HS-5 (cell line): ENCODE measurements at regions not wholly inside any gene's neighbourhood (a gene's known extent, or its start where the extent isn't known, plus 50 kb on each side); places are given as distances from the start of the nearest gene placed in this dataset.

ENCODE experiments used
- DNase-seq: peaks from one replicate; pipeline ENCODE4 v3.0.0-alpha.2; 2012; ENCODE audit warnings: low read depth

DNA sequence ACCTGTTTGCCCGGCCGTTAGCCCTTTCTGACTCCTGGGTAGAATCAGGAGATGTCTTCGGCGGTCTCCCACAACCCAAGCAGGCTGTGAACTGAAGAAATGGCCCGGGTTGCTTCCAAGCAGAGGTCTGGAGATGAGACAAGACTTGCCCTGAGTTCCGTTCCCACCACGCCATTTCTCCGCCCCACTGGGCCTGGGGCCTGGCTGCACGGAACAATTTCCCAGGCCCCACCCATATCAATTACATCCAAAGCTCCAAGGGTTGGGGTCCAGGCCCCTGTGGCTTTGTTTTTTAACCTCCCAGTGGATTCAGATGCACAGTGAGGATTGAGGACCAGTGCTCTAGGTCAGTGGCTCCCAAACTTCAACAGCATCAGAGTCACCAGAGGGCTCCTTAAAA lies 214.5 kb upstream of the ARID1B start:
- DNase-seq: no peak

DNA sequence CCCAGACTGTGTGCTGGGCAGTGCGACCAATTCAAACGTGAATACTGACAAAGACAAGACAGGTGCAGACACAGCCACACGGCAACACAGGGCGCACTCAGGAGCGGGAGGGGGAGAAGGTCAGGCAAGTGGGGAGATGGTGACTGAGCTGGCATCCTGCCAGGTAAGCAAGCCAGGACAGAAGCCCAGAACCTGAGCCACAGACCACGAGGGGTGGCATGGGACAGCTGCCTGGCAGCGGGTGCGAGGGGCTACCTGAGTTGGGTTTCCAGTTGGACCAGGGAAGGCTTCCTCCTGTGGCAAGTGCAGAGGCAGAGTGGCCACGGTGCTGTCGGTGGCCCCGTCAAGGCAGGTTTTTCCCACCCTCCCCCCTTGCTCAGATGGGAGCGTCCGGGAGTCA lies 215.2 kb upstream of the ARID1B start:
- no peak for DNase-seq

DNA sequence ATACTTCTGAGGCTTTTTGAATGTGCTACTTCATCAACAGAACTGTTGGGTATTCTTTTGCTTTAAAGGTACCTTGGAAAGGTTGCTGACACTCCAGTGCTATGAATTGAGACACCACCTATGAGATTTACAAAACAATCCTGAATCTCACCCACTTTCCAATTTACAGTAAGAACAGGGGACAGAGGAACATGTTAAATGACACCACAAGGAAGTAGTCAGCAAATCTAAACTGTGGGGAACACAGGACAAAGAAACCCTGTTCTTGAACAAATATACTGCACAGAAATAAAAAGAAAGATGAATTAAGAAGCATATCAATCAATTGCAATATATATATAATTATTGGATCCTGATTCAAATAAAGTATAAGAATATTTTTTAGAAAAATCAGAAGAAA lies 216.7 kb upstream of the ARID1B start:
- DNase-seq: no peak

DNA sequence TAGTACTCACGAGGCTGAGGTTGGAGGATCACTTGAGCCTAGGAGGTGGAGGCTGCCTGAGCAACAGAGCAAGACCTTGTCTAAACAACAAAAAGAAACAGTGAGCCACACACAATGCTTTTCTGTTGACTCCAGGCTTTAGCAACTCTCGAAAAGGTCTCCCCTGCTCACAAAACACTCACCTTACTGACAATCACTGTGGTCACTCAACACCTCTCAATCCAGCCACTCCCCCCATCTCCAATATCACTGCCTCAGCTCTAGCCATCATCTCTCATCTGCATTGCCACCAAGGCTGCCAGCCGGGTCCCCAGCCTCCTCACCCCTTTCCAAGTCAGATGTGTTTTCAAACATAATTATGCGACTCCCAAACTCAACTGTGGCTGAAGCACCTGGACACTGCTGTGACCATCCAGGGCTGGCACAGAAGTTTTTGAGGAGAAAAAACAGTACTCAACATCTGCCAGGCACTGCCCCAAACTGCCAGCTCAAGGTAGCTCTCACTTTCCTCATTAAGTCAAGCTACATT lies 218.0 kb upstream of the ARID1B start:
- DNase-seq: no peak

DNA sequence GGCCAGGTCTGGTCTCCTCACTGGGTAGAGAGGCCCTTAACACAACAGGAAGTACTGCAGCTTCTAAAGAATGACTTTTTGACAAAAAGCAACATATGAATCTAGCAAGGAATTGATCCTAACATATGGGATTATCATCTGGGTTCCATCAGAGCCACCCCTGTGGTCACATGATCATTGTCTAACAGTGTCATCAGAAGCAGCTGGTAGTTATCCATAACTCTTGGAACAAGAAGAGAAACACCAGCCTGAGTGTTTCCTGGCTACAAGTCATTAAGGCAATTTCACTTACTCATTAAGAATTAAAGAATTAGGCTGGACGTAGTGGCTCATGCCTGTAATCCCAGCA lies 219.3 kb upstream of the ARID1B start:
- DNase-seq: no peak

DNA sequence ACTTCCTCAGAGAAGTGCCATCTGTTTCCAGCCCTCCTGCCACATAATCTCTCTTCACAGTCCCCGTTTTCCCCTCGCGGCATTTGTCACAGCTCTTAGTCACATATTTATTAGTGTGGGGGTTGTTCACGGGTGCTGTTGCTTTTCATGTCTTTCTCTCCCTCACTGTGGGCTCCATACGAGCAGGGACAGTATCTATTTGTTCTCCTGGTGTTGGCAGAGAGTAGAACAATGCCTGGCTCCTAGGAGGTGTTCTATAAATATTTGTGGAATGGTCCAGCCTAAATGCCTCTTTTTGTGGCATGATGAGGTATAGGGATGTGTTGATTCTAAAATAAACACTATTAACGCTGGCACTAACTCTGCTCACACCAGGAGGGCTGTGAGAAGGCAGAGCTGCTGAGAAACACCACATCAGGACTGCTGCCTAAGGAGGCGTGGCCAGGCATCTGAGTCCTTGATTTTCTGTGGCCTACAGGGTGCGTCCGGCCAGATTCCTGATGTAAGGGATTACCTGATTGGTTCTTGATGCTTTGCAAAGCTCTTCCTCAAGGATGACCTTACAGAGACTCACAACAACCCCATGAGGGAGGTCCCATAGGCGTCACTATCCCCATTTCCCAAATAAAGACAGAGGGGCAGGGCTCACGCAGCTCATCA lies 219.8 kb upstream of the ARID1B start:
- no peak for DNase-seq

DNA sequence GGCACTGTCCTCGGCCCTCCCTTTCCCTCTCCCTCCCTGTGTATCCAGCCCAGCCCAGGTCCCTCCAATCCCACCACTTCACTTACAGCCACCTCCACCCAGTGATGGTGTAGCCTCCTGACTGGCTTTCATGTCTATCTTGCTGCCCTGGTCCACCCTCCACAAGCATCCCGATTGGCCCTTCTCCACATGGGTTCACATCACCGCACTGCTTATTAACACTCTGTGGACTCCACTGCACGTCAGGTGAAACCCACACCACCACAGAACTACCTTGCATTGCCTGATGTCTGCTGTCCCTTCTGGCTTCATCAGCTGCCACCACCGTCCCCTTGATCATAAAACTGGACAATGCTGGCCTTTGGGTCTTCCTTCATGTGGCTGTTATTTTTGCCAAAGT lies 220.4 kb upstream of the ARID1B start:
- no peak for DNase-seq

DNA sequence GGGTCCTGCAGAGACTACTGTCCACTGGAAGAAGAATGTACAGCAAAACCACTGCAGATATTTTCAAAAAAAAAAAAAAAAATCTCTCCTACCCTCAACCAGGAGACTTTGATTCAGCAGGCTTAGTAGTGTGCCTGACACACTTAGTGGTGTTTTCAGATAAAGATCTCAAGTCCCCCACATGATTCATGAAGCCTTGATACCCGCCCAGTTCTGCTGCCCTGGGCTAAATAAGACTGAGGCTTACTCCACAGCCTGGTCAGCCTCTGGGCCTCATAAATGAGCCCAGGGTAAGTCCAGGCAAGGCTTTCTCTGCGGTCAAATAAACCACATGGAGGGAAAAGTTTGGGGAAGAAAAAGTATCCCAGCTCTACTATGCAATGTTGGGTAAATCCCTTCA lies 222.1 kb upstream of the ARID1B start:
- no peak for DNase-seq

DNA sequence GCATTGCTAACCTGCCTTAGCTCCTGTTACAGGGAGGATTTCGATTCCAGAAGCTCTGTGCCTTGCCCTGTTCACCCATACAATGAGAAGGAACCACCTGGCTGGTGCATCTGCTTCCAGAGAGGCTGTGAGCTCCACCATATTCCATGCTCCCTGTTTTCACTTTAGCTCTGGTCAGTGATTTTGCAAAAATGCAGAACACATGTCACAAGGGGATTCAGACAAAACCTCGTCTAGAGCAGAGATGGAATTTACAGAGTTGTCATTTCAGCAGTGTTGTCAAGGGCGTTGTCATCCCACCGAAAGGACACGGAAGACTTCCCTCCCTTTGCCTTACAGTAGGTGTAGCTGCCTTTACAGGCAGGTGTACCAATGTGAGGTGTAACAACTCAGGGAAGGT lies 223.0 kb upstream of the ARID1B start:
- DNase-seq: no peak

DNA sequence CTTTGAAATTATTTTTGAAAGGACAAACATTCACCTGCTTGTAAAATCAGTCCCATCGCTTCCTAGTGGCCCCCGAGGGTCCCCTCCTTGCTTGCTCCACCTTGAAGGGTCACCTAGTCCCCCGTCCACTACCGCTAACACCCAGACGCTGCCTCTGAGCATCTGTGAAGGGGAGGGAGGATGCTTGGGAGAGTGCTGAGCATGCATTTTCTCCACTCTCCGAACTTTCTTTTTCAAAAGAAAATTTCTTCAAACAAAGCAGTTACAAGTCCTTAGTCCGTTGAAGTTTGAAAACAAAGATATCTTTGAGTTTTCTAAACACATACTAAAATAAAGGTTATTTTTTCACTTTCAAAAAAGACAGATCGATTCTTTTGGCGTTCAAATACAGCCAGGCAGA lies 224.3 kb upstream of the ARID1B start:
- DNase-seq: no peak

DNA sequence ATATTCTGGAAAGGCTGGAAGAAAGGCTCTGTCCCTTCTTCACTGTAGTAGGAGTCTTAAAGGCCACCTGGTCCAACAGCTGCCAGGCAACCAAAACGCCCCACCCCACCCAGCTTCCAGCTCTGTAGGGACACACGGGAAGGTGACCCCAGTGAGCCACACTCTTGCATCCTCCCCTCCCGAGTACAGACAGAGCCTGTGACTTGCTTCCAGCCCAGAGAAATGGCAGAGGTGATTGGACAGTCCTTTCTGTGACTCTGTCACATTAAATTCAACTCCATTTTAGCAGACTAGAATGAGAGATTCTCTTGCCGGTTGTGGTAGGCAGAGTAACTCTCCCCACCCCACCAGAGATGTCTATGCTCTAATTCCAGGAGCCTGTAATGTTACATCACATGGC lies 226.2 kb upstream of the ARID1B start:
- no peak for DNase-seq

DNA sequence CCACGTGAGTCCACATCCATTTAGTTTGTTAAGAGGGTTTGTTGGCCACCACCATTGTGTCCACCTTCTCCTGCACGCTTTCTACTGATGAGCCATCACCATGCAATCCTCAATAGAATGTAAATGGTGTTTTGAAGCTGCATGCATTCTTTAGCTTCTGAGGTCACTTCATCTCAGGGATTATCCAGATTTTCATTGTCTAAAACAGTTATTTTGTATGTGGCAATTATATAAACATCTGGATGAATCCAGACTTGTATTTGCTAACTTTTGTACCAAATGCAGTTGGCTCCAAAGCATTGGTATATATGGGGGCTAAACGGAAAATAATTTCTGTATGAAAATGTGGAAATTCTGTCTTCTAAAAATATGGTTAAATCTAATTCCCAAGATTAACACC lies 231.2 kb upstream of the ARID1B start:
- no peak for DNase-seq

DNA sequence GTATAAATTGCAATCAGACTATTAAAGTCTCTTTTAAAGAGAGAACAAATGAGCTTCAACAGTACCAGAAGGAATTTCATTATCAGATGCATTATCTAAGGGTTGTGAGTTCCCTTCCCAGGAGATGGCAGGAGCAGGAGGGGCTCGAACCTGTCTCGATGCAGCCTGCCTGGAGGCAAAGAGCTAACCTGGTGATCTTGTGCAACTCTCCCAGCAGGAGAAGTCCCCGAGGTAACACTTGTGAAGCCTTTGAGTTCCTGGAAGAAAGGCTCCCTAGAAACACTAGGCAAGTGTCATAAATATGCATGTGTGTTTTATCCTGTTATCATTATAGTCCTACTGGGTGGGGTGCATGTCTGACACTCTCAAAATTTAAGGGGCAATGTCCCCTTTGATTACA lies 232.2 kb upstream of the ARID1B start:
- DNase-seq: no peak

DNA sequence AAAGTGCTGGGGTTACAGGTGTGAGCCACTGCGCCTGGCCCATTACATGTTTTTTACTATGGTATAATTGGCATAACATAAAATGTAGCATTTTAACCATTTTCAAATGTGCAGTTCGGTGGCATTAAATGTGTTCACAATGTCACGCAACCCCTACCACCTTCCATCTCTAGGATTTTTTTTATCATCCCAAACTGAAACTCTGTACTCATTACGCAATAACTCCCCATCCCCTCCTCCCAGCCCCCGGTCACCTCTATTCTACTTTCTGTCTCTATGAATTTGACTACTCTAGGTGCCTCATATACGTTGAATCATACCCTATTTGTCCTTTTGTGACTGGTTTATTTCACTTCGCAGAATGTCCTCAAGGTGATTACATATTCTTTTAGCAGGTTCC lies 233.1 kb upstream of the ARID1B start:
- no peak for DNase-seq

DNA sequence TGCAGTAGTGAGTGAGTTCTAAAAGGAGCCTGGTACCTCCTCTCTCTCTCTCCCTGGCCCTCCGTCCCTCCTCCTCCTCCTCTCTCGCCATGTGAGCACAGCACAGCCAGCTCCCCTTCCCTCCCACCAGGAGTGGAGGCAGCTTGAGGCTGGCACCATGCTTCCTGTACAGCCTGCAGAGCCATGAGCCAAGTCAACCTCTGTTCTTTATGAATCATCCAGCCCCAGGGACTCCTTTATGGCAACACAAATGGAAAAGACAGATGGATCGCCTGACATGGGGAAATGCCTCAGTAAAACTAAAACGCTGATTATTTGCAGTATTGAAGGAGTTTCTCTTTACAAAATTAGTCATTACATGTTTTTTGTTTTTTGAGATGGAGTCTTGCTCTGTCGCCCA lies 233.7 kb upstream of the ARID1B start:
- DNase-seq: no peak

DNA sequence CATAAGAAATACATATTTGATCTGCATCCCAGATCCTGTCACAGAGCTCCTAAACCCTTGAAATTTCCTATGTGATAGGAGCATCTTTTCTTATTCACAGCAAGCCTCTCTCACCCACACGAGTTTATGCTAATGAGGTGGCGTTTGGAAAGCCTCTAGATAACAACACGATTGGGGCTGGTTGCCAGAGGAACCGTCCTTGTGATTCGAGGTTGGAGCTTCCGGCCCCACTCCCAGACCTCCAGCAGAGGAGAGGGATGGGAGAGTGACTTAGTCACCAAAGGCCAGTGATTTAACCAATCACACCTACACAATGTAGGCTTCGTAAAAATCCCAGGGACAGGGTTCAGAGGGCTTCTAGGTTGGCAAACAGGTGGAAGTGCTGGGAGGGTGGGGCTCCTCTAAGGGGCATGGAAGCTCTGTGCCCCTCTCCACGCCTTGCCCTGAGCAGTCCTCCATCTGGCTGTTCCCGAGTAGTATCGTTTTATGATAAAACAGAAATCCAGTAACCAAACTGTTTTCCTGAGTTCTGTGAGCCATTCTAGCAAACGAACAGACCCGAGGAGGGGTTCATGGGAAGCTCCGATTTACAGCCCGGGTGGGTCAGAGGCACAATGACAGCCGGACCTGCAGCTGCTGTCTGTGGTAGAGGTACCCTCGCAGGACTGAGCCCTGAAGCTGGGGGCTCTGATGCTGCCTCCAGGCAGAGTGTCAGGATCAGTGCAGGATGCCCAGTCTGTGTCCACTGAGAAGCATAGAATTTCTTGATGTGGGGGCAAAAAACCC lies 238.1 kb upstream of the ARID1B start:
- DNase-seq: no peak

DNA sequence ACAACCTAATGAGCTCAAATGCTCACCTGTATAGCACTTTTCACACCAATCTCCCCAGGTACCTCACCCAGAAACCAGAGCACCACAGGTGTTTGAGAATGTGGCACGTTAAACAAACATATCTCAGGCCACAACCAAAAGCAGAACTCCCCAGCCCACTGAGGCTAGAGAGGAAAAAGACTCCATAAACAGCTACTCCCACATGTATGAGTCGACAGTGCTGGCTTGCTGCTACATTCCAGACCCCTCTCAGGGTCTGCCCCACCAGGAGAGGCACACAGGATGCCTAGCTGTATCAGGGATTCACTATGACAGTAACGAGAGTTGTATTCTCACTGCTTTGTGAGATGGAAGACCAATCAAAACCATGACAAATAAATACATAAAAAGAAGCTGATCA lies 242.6 kb upstream of the ARID1B start:
- no peak for DNase-seq

DNA sequence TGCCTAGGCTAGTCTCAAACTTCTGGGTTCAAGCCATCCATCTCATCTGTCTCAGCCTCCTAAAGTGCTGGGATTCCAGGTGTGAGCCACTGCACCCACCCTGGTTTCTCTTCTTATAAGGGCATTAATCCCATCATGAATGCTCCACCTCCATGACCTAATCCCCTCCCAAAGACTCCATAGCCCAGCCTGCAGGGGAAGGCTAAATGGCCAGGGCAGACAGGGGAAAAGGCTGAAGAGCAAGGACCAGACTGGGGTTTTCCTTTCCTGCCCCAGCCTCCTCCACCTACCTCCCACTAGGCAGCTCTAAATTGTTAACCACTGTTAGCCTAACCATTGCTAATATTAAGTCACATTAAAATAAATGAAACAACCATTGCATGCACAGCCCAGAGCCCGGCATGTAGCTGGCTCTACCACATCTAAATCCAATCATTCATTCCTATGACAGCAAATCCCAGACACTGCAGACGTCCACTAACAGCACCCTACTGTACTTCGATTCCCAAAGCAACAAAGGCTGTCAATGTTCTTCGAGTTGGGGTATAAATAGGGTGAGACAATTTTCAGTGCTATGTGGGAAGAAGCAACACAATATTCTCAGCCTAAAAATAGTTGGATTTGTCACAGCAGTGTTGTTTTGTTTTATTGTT lies 243.2 kb upstream of the ARID1B start:
- DNase-seq: no peak

DNA sequence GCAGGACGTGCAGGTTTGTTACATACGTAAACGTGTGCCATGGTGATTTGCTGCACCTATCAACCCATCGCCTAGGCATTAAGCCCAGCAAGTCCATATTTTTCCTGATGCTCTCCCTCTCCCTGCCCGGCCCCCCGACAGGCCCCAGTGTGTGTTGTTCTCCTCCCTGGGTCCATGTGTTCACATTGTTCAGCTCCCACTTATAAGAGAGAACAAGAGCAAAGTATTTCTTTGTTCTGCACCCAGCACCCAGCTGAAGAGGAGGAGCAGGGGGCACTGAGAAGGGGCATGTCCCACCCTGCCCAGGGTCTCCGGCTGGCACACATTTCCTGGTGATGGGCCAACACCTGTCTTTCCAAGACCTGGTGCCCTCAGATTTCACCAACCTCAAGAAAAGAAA lies 251.1 kb upstream of the ARID1B start:
- DNase-seq: no peak

DNA sequence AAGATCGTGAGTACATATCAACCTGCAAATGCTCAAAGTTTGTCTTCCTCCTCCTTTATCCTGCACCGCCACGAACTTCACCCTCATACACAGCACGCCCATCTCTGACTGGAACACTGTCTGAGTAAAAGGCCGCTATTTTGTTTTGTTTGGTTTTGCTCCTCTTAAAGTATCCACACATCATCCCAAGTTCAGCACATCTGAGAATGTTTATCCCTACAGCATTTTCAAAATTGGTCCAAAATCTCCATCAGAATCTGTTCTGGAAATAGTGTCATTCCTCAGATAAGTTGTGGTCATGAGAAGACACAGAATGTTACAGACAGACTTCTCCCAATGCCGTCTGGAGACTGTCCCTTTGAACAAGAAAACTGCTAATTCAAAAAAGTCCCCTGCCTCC lies 251.6 kb upstream of the ARID1B start:
- DNase-seq: no peak

DNA sequence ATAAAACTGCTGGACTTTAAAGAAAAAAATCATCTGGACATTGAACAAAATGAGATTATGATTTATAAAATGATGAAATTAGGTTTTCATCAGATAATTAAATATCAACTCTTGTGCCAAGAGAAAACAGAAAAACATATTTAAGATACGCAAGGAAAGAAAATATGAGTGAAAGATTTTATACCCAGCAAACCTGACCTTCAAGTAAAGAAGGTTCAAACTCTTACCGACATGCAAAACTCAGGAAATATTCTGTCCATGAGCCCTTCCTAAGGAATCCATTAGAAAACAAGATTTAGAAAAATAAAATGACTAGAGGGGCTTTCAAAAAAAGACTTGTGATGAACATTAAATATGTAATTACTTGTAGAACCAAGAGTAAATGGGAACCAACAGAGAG lies 257.2 kb upstream of the ARID1B start:
- DNase-seq: no peak

DNA sequence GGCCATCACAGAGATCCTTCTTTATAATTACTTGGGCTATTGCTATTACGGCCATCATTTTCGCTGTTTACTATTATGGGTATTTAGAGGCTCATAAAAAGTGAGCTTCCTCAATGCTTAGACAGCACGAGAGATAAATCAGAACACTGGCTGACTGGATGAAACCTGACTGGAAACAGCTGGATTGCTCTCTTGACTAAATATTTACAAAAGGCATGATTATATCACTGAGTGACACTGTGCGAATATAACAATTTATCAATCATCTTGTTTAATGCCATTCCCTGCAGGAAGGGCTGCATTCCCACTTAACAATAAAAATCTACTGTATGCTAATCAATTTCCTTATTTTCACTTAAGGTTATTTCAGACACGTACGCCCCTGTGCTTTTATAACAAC lies 260.1 kb upstream of the ARID1B start:
- no peak for DNase-seq

DNA sequence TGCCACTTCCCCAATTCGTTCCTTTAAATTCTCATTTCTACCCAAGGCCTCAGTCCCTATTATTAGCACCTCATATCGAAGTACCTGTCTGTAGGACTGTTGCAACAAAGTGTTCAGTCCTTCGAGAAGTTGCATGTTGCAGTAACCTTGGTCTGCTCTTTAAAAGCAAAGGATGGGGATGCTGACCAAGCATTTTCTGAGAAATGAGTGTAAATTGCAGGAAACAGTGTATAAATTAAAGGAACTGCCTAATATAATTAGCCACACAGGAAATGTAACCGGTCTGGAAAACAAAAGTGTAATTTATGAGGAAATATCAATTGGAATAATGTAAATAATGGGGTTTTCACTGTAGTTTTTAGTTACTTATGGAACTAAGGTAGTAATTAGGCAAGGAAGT lies 261.9 kb upstream of the ARID1B start:
- DNase-seq: no peak
